ENCODE measurements at regions not wholly inside any gene's neighbourhood (a gene's known extent, or its start where the extent isn't known, plus 50 kb on each side); places are given as distances from the start of the nearest gene placed in this dataset.

- TF ChIP-seq EZH2 (IDR thresholded peaks at IDR 0.05; ENCODE audit: low read length, unreplicated experiment) = no peak
- no peak for TF ChIP-seq CTCF (conservative IDR thresholded peaks at IDR 0.05; ENCODE audit: low read depth, low read length)
Observed at GRCh38 chr2:176669398-176670174, 400.3 kb downstream of the MTX2 start.
